ENCODE measurements at regions not wholly inside any gene's neighbourhood (a gene's known extent, or its start where the extent isn't known, plus 50 kb on each side); places are given as distances from the start of the nearest gene placed in this dataset. TPM values are rescaled to one million over a fixed set of nuclear protein-coding genes. Genes with fewer than 3 reads are reported as not detected.

- TF ChIP-seq POLR2AphosphoS5 (IDR thresholded peaks at IDR 0.05; ENCODE audit: low read length) = no peak
- TF ChIP-seq MYC (IDR thresholded peaks at IDR 0.05; ENCODE audit: insufficient read depth, insufficient read length, insufficient replicate concordance, low read length, severe bottlenecking) = no peak
- TF ChIP-seq ZBTB4 (CRISPR knock-in tag; IDR thresholded peaks at IDR 0.05) = no peak
- no peak for TF ChIP-seq CHD2 (IDR thresholded peaks at IDR 0.05; ENCODE audit: borderline replicate concordance, low read depth, low read length)
- TF ChIP-seq HDGF (IDR thresholded peaks at IDR 0.05) = no peak
Observed at GRCh38 chr2:51084750-51085149, 52.8 kb upstream of the NRXN1 start (continued).

MicroRNA genes in the stretch of these regions (microRNA counts, 767-probe panel; counts per million panel counts)
- 55.3 counts per million for microRNA hsa-miR-4431

Small RNA genes in the stretch of these regions (microRNA-seq; reads per million reads assigned to microRNA genes)
- gene MIR4431 = not detected

Small RNA genes in the stretch of these regions (small RNA-seq; reads per million reads assigned to genes)
- not detected for gene AC010967.3
- gene AC069157.1 = not detected
- gene AC097463.2 = not detected
- gene CRYGGP = not detected
- gene MIR4431 = not detected
- not detected for gene RF00019
- not detected for gene RF00424
- not detected for gene RNU6-997P
